K562 (cell line): ENCODE measurements at regions not wholly inside any gene's neighbourhood (a gene's known extent, or its start where the extent isn't known, plus 50 kb on each side); places are given as distances from the start of the nearest gene placed in this dataset.
"Not testable (repeated sequence)": the region's sequence is repeated elsewhere in the genome, so short reads cannot be mapped to it uniquely, and the experiment has no call there.

ENCODE experiments used
- ATAC-seq: fragments of 200-7000 bp; cut with Tn5 transposase; 3 replicates; pipeline ENCODE4 v1.9.1; 2020; ENCODE audit warnings: moderate library complexity
- BruUV-seq: library from RNA; stranded (reverse); fragments of 400-500 nt; replicated peaks from 2 replicates; lab custom pipeline; 2021; lab: Mats Ljungman, UMichigan
- CTCF ChIA-PET: fragments of 300-600 bp; formaldehyde crosslinking; extraction: SDS; loops from one replicate; lab custom pipeline; 2021; ENCODE audit warnings: low intra/inter-chr PET ratio; lab: Yijun Ruan, JAX
- POLR2A ChIA-PET: fragments of 300-600, 350-650 bp; sonication (Branson Sonifier 250); formaldehyde crosslinking; extraction: SDS; loops from one replicate; lab custom pipeline; 2021; ENCODE audit warnings: antibody characterized with exemption, inconsistent platforms; lab: Yijun Ruan, JAX
- DNase-seq, 4 experiments: peaks; one replicate each; pipeline versions ENCODE4 v3.0.0 to v3.0.0-alpha.2; 2011 to 2018; ENCODE audit warnings: low spot score in 3 of 4, mixed read lengths in 3 of 4; ENCODE audit errors: extremely low read depth in 1 of 4
- FAIRE-seq: peaks from 2 replicates; lab custom pipeline; 2011; peaks lifted over from hg19 to GRCh38; lab: Jason Lieb, UNC
- H2AFZ ChIP-seq: 2 replicates; pipeline ENCODE4 v1.6.0; 2011; ENCODE audit warnings: low read depth, low read length, control low read depth, inconsistent platforms
- H3K27ac ChIP-seq: fragments of 200-600 bp; 3 replicates; pipeline ENCODE4 v1.8.0; 2011; ENCODE audit warnings: low read depth, mild to moderate bottlenecking, control low read depth, inconsistent platforms, low read length, moderate library complexity, mixed read lengths; ENCODE audit errors: extremely low read depth
- H3K27me3 ChIP-seq, 2 experiments: fragments of 300-600 bp in 1 of 2; 2 replicates in 1 of 2; 3 replicates in 1 of 2; pipeline versions ENCODE4 v1.6.0 to v1.8.0; 2011; ENCODE audit warnings: inconsistent platforms in 2 of 2, low read length in 2 of 2, mild to moderate bottlenecking in 1 of 2, mixed read lengths in 1 of 2, moderate library complexity in 1 of 2; ENCODE audit not compliant: control insufficient read depth in 2 of 2, insufficient read depth in 2 of 2
- H3K36me3 ChIP-seq: fragments of 300-600 bp; 3 replicates; pipeline ENCODE4 v1.8.0; 2011; ENCODE audit warnings: mild to moderate bottlenecking, low read length, inconsistent platforms; ENCODE audit not compliant: control insufficient read depth, insufficient read depth
- H3K4me1 ChIP-seq, 2 experiments: fragments of 200-600 bp in 1 of 2; replicated peaks in 1 of 2; 2 replicates in 1 of 2; 3 replicates in 1 of 2; pipeline versions ENCODE4 v1.5.1 to v1.8.0; 2011; ENCODE audit warnings: inconsistent platforms in 2 of 2, low read length in 2 of 2, mild to moderate bottlenecking in 1 of 2, mixed read lengths in 1 of 2, moderate library complexity in 1 of 2; ENCODE audit not compliant: control insufficient read depth in 2 of 2, insufficient read depth in 2 of 2
- H3K4me2 ChIP-seq: 2 replicates; pipeline ENCODE4 v1.6.1; 2011; ENCODE audit warnings: low read length, control low read depth, inconsistent platforms, mixed read lengths; ENCODE audit not compliant: insufficient read depth
- H3K4me3 ChIP-seq: fragments of 200-600 bp; sonication (generic), shearing (Covaris generic); 2 replicates; pipeline ENCODE4 v1.5.1; 2016; ENCODE audit warnings: control low read depth, inconsistent platforms
- H3K79me2 ChIP-seq: fragments of 200-600 bp; 3 replicates; pipeline ENCODE4 v1.8.0; 2011; ENCODE audit warnings: low read length, inconsistent platforms; ENCODE audit not compliant: control insufficient read depth, insufficient read depth
- H3K9ac ChIP-seq, 2 experiments: 2 replicates each; pipeline versions ENCODE4 v1.6.0 to v1.6.1; 2011; ENCODE audit warnings: low read depth in 2 of 2, low read length in 2 of 2, control low read depth in 1 of 2, inconsistent platforms in 1 of 2, mild to moderate bottlenecking in 1 of 2, mixed read lengths in 1 of 2; ENCODE audit not compliant: insufficient read depth in 1 of 2
- H3K9me1 ChIP-seq: one replicate; pipeline ENCODE4 v1.6.0; 2011; ENCODE audit warnings: inconsistent platforms, mild to moderate bottlenecking, low read length, moderate library complexity; ENCODE audit not compliant: control insufficient read depth, insufficient read depth
- H3K9me3 ChIP-seq: replicated peaks from 2 replicates; pipeline ENCODE4 v1.5.1; 2011; ENCODE audit warnings: low read depth, low read length, inconsistent platforms; ENCODE audit not compliant: control insufficient read depth, insufficient read depth
- H4K20me1 ChIP-seq: replicated peaks from 2 replicates; pipeline ENCODE4 v1.6.1; 2011; ENCODE audit warnings: low read length, inconsistent platforms, mixed read lengths; ENCODE audit not compliant: control insufficient read depth, insufficient read depth
- ARID2 ChIP-seq: fragments of 450-650 bp; IDR thresholded peaks from 2 replicates; pipeline ENCODE4 v1.6.1; 2017; ENCODE audit warnings: antibody characterized with exemption, mild to moderate bottlenecking
- FOXJ2 ChIP-seq: fragments of 200-800 bp; sonication (Bioruptor generic); IDR thresholded peaks from 2 replicates; pipeline ENCODE4 v1.6.1; 2016; ENCODE audit warnings: missing genetic modification characterization, missing compliant biosample characterization
- GABPA ChIP-seq: fragments of 200-800 bp; sonication (Bioruptor generic); conservative IDR thresholded peaks from 2 replicates; pipeline ENCODE4 v1.6.1; 2016; ENCODE audit warnings: low read depth, missing genetic modification characterization, missing compliant biosample characterization
- ILF3 ChIP-seq: fragments of 450-650 bp; IDR thresholded peaks from 2 replicates; pipeline ENCODE4 v1.6.1; 2018; ENCODE audit warnings: antibody characterized with exemption, mild to moderate bottlenecking, moderate library complexity, borderline replicate concordance
- MEF2D ChIP-seq: conservative IDR thresholded peaks from 2 replicates; pipeline ENCODE4 v1.6.1; 2016; ENCODE audit warnings: low read depth, missing genetic modification characterization, missing compliant biosample characterization
- NCOA2 ChIP-seq, 2 experiments: fragments of 450-650 bp; IDR thresholded peaks; 2 replicates each; pipeline ENCODE4 v1.6.1; 2018; ENCODE audit warnings: mild to moderate bottlenecking in 2 of 2, moderate library complexity in 1 of 2; ENCODE audit not compliant: partially characterized antibody in 2 of 2
- NCOA6 ChIP-seq: fragments of 450-650 bp; IDR thresholded peaks from 2 replicates; pipeline ENCODE4 v1.6.1; 2017; ENCODE audit warnings: mild to moderate bottlenecking
- NR4A1 ChIP-seq, 2 experiments: fragments of 250-450 bp in 1 of 2; fragments of 450-650 bp in 1 of 2; sonication (Bioruptor Pico) in 1 of 2; IDR thresholded peaks; 2 replicates each; pipeline versions ENCODE4 v1.4.0 to v1.6.1; 2016 to 2020; ENCODE audit warnings: mild to moderate bottlenecking in 2 of 2, missing compliant biosample characterization in 1 of 2, missing genetic modification characterization in 1 of 2, moderate library complexity in 1 of 2
- RBM25 ChIP-seq: fragments of 200-400 bp; formaldehyde crosslinking; IDR thresholded peaks from 2 replicates; pipeline ENCODE4 v1.6.1; 2018; ENCODE audit warnings: low read length, low read depth, moderate library complexity; ENCODE audit not compliant: severe bottlenecking
- SNIP1 ChIP-seq: fragments of 450-650 bp; IDR thresholded peaks from 2 replicates; pipeline ENCODE4 v1.7.1; 2017; ENCODE audit warnings: low read depth, mild to moderate bottlenecking
- ZC3H11A ChIP-seq: IDR thresholded peaks from 2 replicates; pipeline ENCODE4 v1.6.1; 2012; ENCODE audit warnings: low read depth, low read length, improper control_type of control experiment
- ZNF212 ChIP-seq: fragments of 450-650 bp; formaldehyde crosslinking; IDR thresholded peaks from 2 replicates; pipeline ENCODE4 v1.4.0; 2020; ENCODE audit warnings: mild to moderate bottlenecking
- ZNF644 ChIP-seq: fragments of 200-800 bp; sonication (Bioruptor generic); IDR thresholded peaks from 2 replicates; pipeline ENCODE4 v1.6.1; 2016; ENCODE audit warnings: low read depth, missing genetic modification characterization, missing compliant biosample characterization
- ZNF75A ChIP-seq: fragments of 450-650 bp; formaldehyde crosslinking; IDR thresholded peaks from 2 replicates; pipeline ENCODE4 v1.4.0; 2020; ENCODE audit warnings: mild to moderate bottlenecking
- WGBS: fragments of 100-300 bp; shearing (Covaris generic); methylation state at CpG from one replicate; pipeline ENCODE4 v1.1.6; 2016; ENCODE audit warnings: low coverage, mixed read lengths; ENCODE audit not compliant: insufficient coverage; ENCODE audit errors: missing lambda C conversion rate; 5-methylcytosine and 5-hydroxymethylcytosine counted together
- in situ Hi-C: fragments of 300-500 bp; cut with MboI; formaldehyde crosslinking; loops from 4 replicates; pipeline ENCODE4 v1.15.0; 2018; ENCODE audit warnings: inconsistent platforms, mixed read lengths
- intact Hi-C: fragments of 100-400 bp; cut with micrococcal nuclease; formaldehyde crosslinking; loops from 2 replicates; pipeline ENCODE4 v1.14.2; 2022

GRCh38 chr3:18177271-18177670 is 247.9 kb downstream of the SATB1 start (continued):
- no peak for TF ChIP-seq ZNF212 (CRISPR knock-in tag)
- TF ChIP-seq ZC3H11A: no peak
- TF ChIP-seq ARID2: no peak
- no peak for TF ChIP-seq ZNF75A

GRCh38 chr3:18173891-18174290 is 251.2 kb downstream of the SATB1 start:
- intact Hi-C loops, H3K4me2 ChIP-seq, BruUV-seq, H3K9ac ChIP-seq, H3K4me3 ChIP-seq, DNase-seq, H3K27me3 ChIP-seq, H3K4me1 ChIP-seq, H3K9me1 ChIP-seq, H3K9me3 ChIP-seq, H3K79me2 ChIP-seq, H3K27ac ChIP-seq, FAIRE-seq, H2AFZ ChIP-seq, ATAC-seq, CTCF ChIA-PET, H4K20me1 ChIP-seq, in situ Hi-C loops, H3K36me3 ChIP-seq: not testable (repeated sequence)
- WGBS: 2% methylated on average over 5 of the region's 5 CpGs
- POLR2A ChIA-PET: interaction anchor here (1.3 kb wide), 1 partner anchor 9 kb away, joined by 3 read pairs; no protein-coding TSS in a partner anchor

- intact Hi-C loops (no loop called here), in situ Hi-C loops (no loop called here)
- Histone ChIP-seq H2AFZ (no peak overlapping the region), H3K9ac (no peak overlapping the region), H3K79me2 (no peaks in the 10 kb centered on the region), H3K9me1 (no peaks in the 10 kb centered on the region), H3K4me2 (no peak overlapping the region), H3K4me3 (no peak overlapping the region), H3K27me3 (no peaks in the 10 kb centered on the region), H4K20me1 (no peaks in the 10 kb centered on the region), H3K27ac (no peak overlapping the region), H3K4me1 (no peaks in the 10 kb centered on the region), H3K36me3 (no peaks in the 10 kb centered on the region), H3K9me3 (no peaks in the 10 kb centered on the region)
- FAIRE-seq (no peak), DNase-seq (no peak), ATAC-seq (no peak)
- CTCF ChIA-PET: no interaction called here
- BruUV-seq: no TSS peak
- TF ChIP-seq NCOA6 (no peak), FOXJ2 (no peak), ZNF644 (no peak), NCOA2 (IDR thresholded peaks at IDR 0.05; ENCODE audit: partially characterized antibody in 2 of 2) (no peak), RBM25 (no peak), GABPA (no peak), ILF3 (no peak), NR4A1 (CRISPR knock-in tag; IDR thresholded peaks at IDR 0.05) (no peak), NR4A1 (tag; IDR thresholded peaks at IDR 0.05) (no peak), SNIP1 (no peak), MEF2D (tag) (no peak)
- POLR2A ChIA-PET: no interaction called here
- 0% methylated on average over 1 of the region's 1 CpG for WGBS
Observed at GRCh38 chr3:18159681-18160080, 265.5 kb downstream of the SATB1 start.
